ENCODE measurements at regions not wholly inside any gene's neighbourhood (a gene's known extent, or its start where the extent isn't known, plus 50 kb on each side); places are given as distances from the start of the nearest gene placed in this dataset.

DNA sequence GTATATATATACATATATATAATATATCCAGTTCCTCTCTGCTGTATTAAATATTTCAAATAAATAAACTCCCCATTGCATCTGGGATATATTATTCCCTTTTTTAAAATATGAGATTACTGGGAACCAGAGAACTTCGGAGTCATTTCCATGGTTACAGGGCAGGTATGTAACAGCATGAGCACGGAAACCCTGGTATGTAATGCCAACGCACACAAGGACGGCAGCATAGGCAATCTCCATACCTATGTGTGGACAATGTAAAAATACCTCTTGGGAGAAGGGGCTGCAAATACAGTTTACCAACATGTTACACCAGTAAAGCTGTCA lies 62.8 kb downstream of the NUDT10 start:
- no peak overlapping the region for H3K4me2 ChIP-seq (ENCODE audit: low read depth, low read length)

More for the DNA sequence above, 62.8 kb downstream of the NUDT10 start:
- Histone ChIP-seq H3K9me3 (ENCODE audit: control insufficient read depth, insufficient read depth, low read length) (no peaks in the 10 kb centered on the region), H3K4me3 (ENCODE audit: insufficient read depth, low read depth, low read length) (no peak overlapping the region), H2BK120ac (ENCODE audit: low read depth, low read length) (no peak overlapping the region), H3K27me3 (ENCODE audit: control insufficient read depth, insufficient read depth, low read length) (peaks cover 3% of the 10 kb centered on the region; the same call in 1 of the 2 replicates), H3K56ac (ENCODE audit: extremely low read depth, insufficient read depth, low read length) (no peak overlapping the region), H3K27ac (ENCODE audit: insufficient read depth, low read length) (no peak overlapping the region), H3K14ac (replicated peaks; ENCODE audit: low read depth, low read length) (no peak overlapping the region), H4K20me1 (ENCODE audit: insufficient read depth, low read length) (no peaks in the 10 kb centered on the region), H3K9me1 (ENCODE audit: insufficient read depth, low read length) (no peaks in the 10 kb centered on the region), H4K8ac (ENCODE audit: low read depth in 2 of 2, low read length in 2 of 2) (no peak overlapping the region), H2AK9ac (replicated peaks; ENCODE audit: low read depth, low read length, poor library complexity) (no peak overlapping the region), H3K23ac (ENCODE audit: low read depth, low read length) (no peak overlapping the region), H3K36me3 (ENCODE audit: control insufficient read depth, insufficient read depth, low read length) (no peaks in the 10 kb centered on the region), H3K9ac (ENCODE audit: low read depth, low read length) (no peak overlapping the region), H2BK20ac (ENCODE audit: low read depth, low read length) (no peak overlapping the region), H2AFZ (replicated peaks; ENCODE audit: low read length, poor library complexity) (no peak overlapping the region), H4K5ac (ENCODE audit: low read depth, low read length) (no peak overlapping the region), H2AK5ac (ENCODE audit: low read depth, low read length) (no peak overlapping the region), H4K91ac (ENCODE audit: insufficient read depth, low read depth, low read length) (no peak overlapping the region), H3K18ac (ENCODE audit: low read depth, low read length) (no peak overlapping the region), H3K79me1 (ENCODE audit: low read depth in 1 of 2, low read length in 2 of 2) (no peaks in the 10 kb centered on the region), H2BK15ac (ENCODE audit: low read depth, low read length) (no peak overlapping the region), H3K4ac (ENCODE audit: low read depth, low read length) (no peak overlapping the region), H3K4me1 (ENCODE audit: control insufficient read depth, insufficient read depth, low read length) (no peaks in the 10 kb centered on the region), H2BK5ac (ENCODE audit: low read depth, low read length, poor library complexity, severe bottlenecking) (no peak overlapping the region)
- WGBS, 2 experiments (ENCODE audit: extremely low coverage in 2 of 2, insufficient read length in 1 of 2), result no CpG with 5 or more reads among the region's 4 CpGs
- in situ Hi-C loops (cut with MboI; ENCODE audit: low sequenced_read_pairs), result no loop called here
- intact Hi-C loops (cut with micrococcal nuclease), result no loop called here
- TF ChIP-seq RFX5 (IDR thresholded peaks at IDR 0.05; ENCODE audit: low read depth, low read length), result no peak
- TF ChIP-seq NFE2L2 (IDR thresholded peaks at IDR 0.05; ENCODE audit: low read depth, low read length), result no peak
- CTCF ChIA-PET, result no interaction called here
- ATAC-seq (ENCODE audit: low read depth) (no peak), DNase-seq (no peak)
- POLR2A ChIA-PET (ENCODE audit: unreplicated experiment), result no interaction called here
- dilution Hi-C loops (cut with HindIII; ENCODE audit: low sequenced_read_pairs, unreplicated experiment), result no loop called here
- no TSS peak for BruUV-seq (replicated peaks)
